ENCODE measurements at regions not wholly inside any gene's neighbourhood (a gene's known extent, or its start where the extent isn't known, plus 50 kb on each side); places are given as distances from the start of the nearest gene placed in this dataset.

- ChIA-PET CTCF (no interaction called here), POLR2A (ENCODE audit: low non-redundant PET) (no interaction called here)
- no peak for DNase-seq (ENCODE audit: low spot score)
- no peak overlapping the region for H3K27ac ChIP-seq
- no peak for TF ChIP-seq CTCF (conservative IDR thresholded peaks at IDR 0.05; ENCODE audit: low read depth)
These were observed 311.7 kb downstream of the TBC1D4 start for GRCh38 chr13:75170311-75170710.

- ChIA-PET CTCF (no interaction called here), POLR2A (ENCODE audit: low non-redundant PET) (no interaction called here)
- DNase-seq (ENCODE audit: low spot score): no peak
- H3K27ac ChIP-seq: no peak overlapping the region
- TF ChIP-seq CTCF (conservative IDR thresholded peaks at IDR 0.05; ENCODE audit: low read depth): no peak
These were observed 316.3 kb downstream of the TBC1D4 start for GRCh38 chr13:75165543-75166230.

GRCh38 chr13:75161804-75162203 is 320.2 kb downstream of the TBC1D4 start:
- DNase-seq (ENCODE audit: low spot score): no peak
- no peak for TF ChIP-seq CTCF (conservative IDR thresholded peaks at IDR 0.05; ENCODE audit: low read depth)
- ChIA-PET CTCF (no interaction called here), POLR2A (ENCODE audit: low non-redundant PET) (no interaction called here)
- no peak overlapping the region for H3K27ac ChIP-seq

- POLR2A ChIA-PET (ENCODE audit: low non-redundant PET): no interaction called here
- CTCF ChIA-PET: no interaction called here
- no peak for DNase-seq (ENCODE audit: low spot score)
- H3K27ac ChIP-seq: no peak overlapping the region
- TF ChIP-seq CTCF (conservative IDR thresholded peaks at IDR 0.05; ENCODE audit: low read depth): no peak
These were observed 321.0 kb downstream of the TBC1D4 start for GRCh38 chr13:75160984-75161383.

- H3K27ac ChIP-seq: no peak overlapping the region
- ChIA-PET CTCF (no interaction called here), POLR2A (ENCODE audit: low non-redundant PET) (no interaction called here)
- TF ChIP-seq CTCF (conservative IDR thresholded peaks at IDR 0.05; ENCODE audit: low read depth): no peak
- DNase-seq (ENCODE audit: low spot score): no peak
These were observed 327.6 kb downstream of the TBC1D4 start for GRCh38 chr13:75154331-75154730.

- ChIA-PET CTCF (no interaction called here), POLR2A (ENCODE audit: low non-redundant PET) (no interaction called here)
- TF ChIP-seq CTCF (conservative IDR thresholded peaks at IDR 0.05; ENCODE audit: low read depth): no peak
- no peak overlapping the region for H3K27ac ChIP-seq
- no peak for DNase-seq (ENCODE audit: low spot score)
These were observed 328.1 kb downstream of the TBC1D4 start for GRCh38 chr13:75153834-75154233.
